ENCODE measurements at regions not wholly inside any gene's neighbourhood (a gene's known extent, or its start where the extent isn't known, plus 50 kb on each side); places are given as distances from the start of the nearest gene placed in this dataset.

GRCh38 chr16:52690468-52690867 lies 143.5 kb upstream of the TOX3 start:
- no peak overlapping the region for H3K4me3 ChIP-seq
- 89% methylated on average over 1 of the region's 1 CpG for WGBS
- H3K27me3 ChIP-seq = no peaks in the 10 kb centered on the region
- no peak for DNase-seq (ENCODE audit: extremely low spot score)
- intact Hi-C loops (cut with DNase I) = no loop called here
- no peaks in the 10 kb centered on the region for H3K4me1 ChIP-seq
- H3K27ac ChIP-seq (replicated peaks in 1 of 4) = no peak overlapping the region
- H3K9me3 ChIP-seq = peaks cover 0 to 22% (median 14%) of the 10 kb centered on the region in 4 donors
- H3K36me3 ChIP-seq = no peaks in the 10 kb centered on the region
- TF ChIP-seq EP300 (IDR thresholded peaks at IDR 0.05) (no peak), POLR2AphosphoS5 (IDR thresholded peaks at IDR 0.05) (no peak), POLR2A (IDR thresholded peaks at IDR 0.05; ENCODE audit: low read depth) (no peak), CTCF (IDR thresholded peaks at IDR 0.05) (no peak)

GRCh38 chr16:52680993-52681392 lies 134.1 kb upstream of the TOX3 start:
- H3K4me3 ChIP-seq = no peak overlapping the region
- WGBS = 90% methylated on average over 1 of the region's 1 CpG
- DNase-seq (ENCODE audit: extremely low spot score) = no peak
- no peaks in the 10 kb centered on the region for H3K4me1 ChIP-seq
- TF ChIP-seq POLR2A (IDR thresholded peaks at IDR 0.05; ENCODE audit: low read depth) (no peak), POLR2AphosphoS5 (IDR thresholded peaks at IDR 0.05) (no peak), CTCF (IDR thresholded peaks at IDR 0.05) (no peak), EP300 (IDR thresholded peaks at IDR 0.05) (no peak)
- H3K36me3 ChIP-seq = no peaks in the 10 kb centered on the region
- H3K27ac ChIP-seq (replicated peaks in 1 of 4) = no peak overlapping the region
- no peaks in the 10 kb centered on the region for H3K27me3 ChIP-seq
- H3K9me3 ChIP-seq = peaks cover 0 to 4% (median 2%) of the 10 kb centered on the region in 4 donors
- intact Hi-C loops (cut with DNase I) = no loop called here

GRCh38 chr16:52677501-52677900 lies 130.6 kb upstream of the TOX3 start:
- Histone ChIP-seq H3K27ac (replicated peaks in 1 of 4) (no peak overlapping the region), H3K4me3 (no peak overlapping the region), H3K4me1 (no peaks in the 10 kb centered on the region), H3K9me3 (no peaks in the 10 kb centered on the region), H3K36me3 (no peaks in the 10 kb centered on the region), H3K27me3 (no peaks in the 10 kb centered on the region)
- 31% methylated on average over 2 of the region's 2 CpGs for WGBS
- no peak for DNase-seq (ENCODE audit: extremely low spot score)
- intact Hi-C loops (cut with DNase I) = no loop called here
- TF ChIP-seq CTCF (IDR thresholded peaks at IDR 0.05) (no peak), POLR2AphosphoS5 (IDR thresholded peaks at IDR 0.05) (no peak), EP300 (IDR thresholded peaks at IDR 0.05) (no peak), POLR2A (IDR thresholded peaks at IDR 0.05; ENCODE audit: low read depth) (no peak)

- no peaks in the 10 kb centered on the region for H3K4me1 ChIP-seq
- no peak overlapping the region for H3K4me3 ChIP-seq
- TF ChIP-seq EP300 (IDR thresholded peaks at IDR 0.05) = no peak
- no peak for TF ChIP-seq CTCF (IDR thresholded peaks at IDR 0.05)
- TF ChIP-seq POLR2AphosphoS5 (IDR thresholded peaks at IDR 0.05) = no peak
- TF ChIP-seq POLR2A (IDR thresholded peaks at IDR 0.05; ENCODE audit: low read depth) = no peak
- H3K27ac ChIP-seq (replicated peaks in 1 of 4) = no peak overlapping the region
- no peaks in the 10 kb centered on the region for H3K9me3 ChIP-seq
- peak; percentile 53 for DNase-seq (ENCODE audit: extremely low spot score)
- no peaks in the 10 kb centered on the region for H3K36me3 ChIP-seq
- H3K27me3 ChIP-seq = no peaks in the 10 kb centered on the region
- intact Hi-C loops (cut with DNase I) = no loop called here
Observed at GRCh38 chr16:52676959-52677358, 130.0 kb upstream of the TOX3 start.

GRCh38 chr16:52671590-52671989 lies 124.6 kb upstream of the TOX3 start:
- no peak for DNase-seq (ENCODE audit: extremely low spot score)
- intact Hi-C loops (cut with DNase I) = no loop called here
- Histone ChIP-seq H3K9me3 (no peaks in the 10 kb centered on the region), H3K27me3 (no peaks in the 10 kb centered on the region), H3K36me3 (no peaks in the 10 kb centered on the region), H3K27ac (replicated peaks in 1 of 4) (no peak overlapping the region), H3K4me1 (no peaks in the 10 kb centered on the region), H3K4me3 (no peak overlapping the region)
- WGBS = 60% methylated on average over 1 of the region's 1 CpG
- TF ChIP-seq POLR2A (IDR thresholded peaks at IDR 0.05; ENCODE audit: low read depth) = no peak
- no peak for TF ChIP-seq POLR2AphosphoS5 (IDR thresholded peaks at IDR 0.05)
- no peak for TF ChIP-seq CTCF (IDR thresholded peaks at IDR 0.05)
- no peak for TF ChIP-seq EP300 (IDR thresholded peaks at IDR 0.05)
